Endometrium (tissue), 2 donors: ENCODE measurements at regions not wholly inside any gene's neighbourhood (a gene's known extent, or its start where the extent isn't known, plus 50 kb on each side); places are given as distances from the start of the nearest gene placed in this dataset.

ENCODE experiments used
- FAIRE-seq: peaks from 2 replicates; lab custom pipeline; 2012; peaks lifted over from hg19 to GRCh38; lab: Jason Lieb, UNC
- donor health status: control.
- donor health status: control.

DNA sequence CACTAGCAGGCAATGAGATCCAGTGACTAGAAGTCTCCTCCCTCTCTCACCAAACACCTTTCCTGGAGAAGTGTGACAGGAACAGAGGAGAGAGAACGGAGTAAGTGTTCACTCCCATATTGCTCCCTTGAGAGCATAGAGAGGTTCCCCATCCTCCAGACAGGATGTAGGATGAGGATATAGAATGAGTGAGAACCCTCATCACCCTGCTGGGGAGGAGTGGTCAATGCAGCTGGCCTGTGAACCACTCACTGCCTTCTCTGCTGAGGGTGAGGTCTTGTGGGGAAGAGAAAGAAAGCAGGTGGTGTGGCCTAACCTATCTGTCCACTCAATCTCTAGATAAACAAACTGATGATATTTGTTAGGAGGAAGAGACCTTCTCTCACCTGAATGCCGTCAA lies 386.6 kb downstream of the PCDH20 start:
- no peak for FAIRE-seq

DNA sequence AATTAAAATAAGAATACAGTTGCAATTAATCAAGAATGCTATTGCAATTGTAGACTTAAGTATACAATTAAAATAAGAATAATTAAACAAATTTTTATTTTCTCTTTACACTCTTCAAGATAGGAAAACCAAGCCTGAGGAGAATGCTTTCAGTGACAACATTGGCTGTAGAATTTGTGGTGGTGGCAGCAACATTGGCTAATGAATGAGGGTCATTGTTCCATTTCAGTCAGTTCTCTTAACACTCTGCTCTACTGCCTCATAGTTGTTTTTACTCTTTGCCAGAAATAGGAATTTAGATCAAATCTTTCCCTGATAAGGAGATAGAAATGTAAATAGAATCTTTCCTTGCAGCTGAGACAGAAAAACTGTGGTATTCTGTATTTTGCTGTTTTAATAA lies 391.6 kb downstream of the PCDH20 start:
- FAIRE-seq, result no peak

DNA sequence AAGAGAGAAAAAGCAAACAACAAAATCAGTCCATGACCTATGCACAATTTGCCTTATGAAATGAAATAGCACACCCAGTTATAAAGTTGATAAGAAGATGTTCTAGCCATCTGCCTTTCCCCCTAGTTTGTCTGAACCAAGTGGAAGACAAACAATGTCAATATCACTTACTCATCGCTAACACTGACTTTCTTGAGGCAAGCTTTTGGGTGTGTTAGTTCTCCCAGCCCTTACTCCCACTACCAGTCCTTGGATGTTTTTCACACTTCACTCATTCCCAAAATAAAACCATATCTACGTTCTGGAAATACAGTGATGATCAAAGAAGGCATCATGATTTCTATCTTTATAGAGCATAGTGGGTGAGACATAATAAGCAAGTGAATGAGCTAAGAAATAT lies 393.8 kb downstream of the PCDH20 start:
- FAIRE-seq, result no peak

DNA sequence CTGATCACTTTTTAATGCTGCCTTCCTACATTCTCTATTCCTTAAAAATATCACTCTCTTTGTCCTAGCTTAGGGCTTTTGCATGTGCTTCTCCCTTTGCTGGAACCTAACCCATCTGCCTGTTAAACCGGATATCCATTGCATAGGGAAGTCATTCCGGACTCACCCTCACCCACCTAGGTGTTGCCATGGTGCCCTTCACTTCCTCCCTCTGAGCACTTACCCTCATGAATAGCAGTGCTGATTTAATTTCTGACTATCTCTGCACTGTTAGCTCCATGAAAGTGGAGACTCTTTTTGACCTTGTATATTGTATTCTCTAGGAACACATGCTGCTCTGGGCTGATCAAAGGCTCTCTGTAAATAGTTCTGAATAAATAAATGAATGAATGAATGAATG lies 401.9 kb downstream of the PCDH20 start:
- FAIRE-seq, result no peak

DNA sequence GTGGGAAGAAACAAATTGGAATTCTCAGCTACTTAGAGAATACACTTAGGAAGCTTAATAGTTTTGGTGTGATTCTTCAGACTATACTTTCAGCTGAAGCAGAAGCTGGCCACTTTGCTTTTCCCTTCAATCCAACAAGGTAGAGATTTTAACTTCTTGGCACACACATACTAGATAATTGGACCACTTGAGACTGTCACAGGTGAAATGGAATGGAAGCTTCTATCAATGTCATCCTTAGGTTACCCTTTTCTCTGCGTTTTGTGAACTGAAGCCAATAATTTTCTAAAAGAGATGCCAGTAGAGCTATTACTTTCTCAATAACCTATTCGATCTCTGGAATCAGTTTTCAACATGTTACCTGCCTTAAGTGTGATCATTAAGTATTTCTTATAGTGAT lies 405.3 kb downstream of the PCDH20 start:
- no peak for FAIRE-seq

DNA sequence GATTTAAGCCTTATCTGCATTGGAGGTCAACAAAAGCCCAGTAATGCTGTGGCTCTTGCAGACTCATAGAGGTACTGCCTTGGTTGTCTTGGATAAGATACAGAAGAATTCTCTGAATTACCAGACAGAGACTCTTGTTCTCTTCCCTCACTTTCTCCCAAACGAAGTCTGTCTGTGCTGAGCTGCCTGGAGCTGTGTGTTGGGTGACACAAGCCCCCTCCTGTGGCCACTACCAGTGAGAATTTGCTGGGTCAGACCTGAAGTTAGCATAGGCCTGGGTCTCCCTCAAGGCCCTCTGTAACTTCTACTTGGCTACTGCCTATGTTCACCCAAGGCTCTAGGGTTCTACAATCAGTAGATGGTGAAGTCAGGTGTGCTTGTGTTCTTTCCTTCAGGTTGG lies 413.0 kb downstream of the PCDH20 start:
- no peak for FAIRE-seq

DNA sequence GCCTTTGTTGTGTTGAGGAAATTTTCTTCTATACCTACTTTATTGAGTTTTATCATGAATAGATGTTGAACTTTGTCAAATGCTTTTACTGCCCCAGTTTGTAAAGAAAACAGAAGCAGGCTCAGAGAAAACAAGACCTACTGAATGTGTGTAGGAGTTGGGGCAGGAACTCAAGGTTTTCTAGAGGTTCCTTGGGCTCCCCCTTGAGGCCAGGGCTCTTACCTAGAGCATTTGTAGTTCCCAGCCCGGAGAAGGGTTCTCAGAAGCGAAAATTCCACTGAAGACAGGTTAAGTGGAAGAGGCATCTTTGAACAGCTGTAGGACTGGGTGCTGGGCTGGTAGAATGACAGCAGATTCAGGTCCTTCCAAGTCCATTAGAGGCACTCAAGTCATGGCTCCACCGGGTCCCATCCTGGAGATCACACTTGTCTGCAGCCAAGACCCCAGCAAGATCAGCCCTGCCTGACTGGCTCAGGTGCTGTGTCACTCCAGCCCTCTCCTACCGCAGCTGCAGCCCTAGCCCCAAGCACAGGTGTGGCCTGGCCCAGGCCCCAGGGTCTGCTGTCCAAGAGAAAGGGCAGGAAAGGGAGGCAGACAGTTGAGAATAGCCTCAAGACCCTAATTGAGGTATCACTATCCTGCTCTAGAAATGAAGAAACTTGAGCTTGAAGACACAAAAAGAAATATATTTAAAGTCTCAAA lies 425.5 kb downstream of the PCDH20 start:
- FAIRE-seq, result no peak

DNA sequence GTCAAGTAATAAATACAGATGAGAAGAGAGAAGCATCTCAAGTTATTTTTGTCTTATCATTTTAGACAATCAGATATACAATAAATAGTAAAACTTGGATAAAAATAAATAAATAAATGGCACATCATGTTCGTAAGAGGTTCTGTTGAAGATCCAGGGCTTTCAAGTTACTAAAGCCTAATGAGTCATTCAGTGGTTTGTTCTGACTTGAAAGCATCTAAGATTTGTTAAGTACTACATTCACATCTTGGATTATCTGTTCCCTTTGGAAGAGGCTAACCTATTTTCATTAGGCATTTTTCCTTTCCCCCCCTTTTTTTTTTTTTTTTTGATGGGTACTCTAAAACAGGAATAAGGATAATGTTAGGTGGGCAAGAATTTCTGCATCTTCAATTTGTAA lies 429.3 kb downstream of the PCDH20 start:
- no peak for FAIRE-seq

DNA sequence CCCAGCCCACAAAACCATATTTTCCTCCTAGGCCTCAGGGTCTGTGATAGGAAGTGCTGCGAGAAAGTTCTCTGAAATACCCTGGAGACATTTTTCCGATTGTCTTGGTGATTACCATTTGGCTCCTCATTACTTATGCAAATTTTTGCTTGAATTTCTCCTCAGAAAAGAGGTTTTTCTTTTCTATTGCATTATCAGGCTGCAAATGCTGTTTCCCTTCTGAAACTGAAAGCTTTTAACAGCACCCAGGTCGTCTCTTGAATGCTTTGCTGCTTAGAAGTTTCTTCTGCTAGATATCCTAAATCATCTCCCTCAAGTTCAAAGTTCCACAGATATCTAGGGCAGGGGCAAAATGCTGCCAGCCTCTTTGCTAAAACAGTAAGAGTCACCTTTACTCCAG lies 434.2 kb downstream of the PCDH20 start:
- FAIRE-seq, result no peak

DNA sequence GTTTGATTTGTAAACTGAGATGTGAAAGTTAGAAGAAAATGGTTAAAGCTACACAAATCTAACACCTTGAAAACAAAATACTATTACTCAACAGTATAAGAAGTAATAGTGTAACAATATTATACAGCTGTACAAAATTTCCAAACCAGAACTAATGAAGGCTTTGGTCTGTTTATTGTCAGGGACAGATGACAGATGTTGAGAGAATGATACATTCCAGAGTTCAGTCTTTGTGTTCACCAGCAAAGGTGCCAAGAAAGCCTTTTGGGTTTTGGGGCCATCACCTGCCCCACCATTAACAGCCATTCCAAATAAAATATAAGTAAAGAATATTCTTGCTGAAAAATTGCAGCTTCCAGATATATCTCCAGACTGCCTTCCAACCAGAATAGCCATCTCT lies 439.3 kb downstream of the PCDH20 start:
- FAIRE-seq, result no peak

DNA sequence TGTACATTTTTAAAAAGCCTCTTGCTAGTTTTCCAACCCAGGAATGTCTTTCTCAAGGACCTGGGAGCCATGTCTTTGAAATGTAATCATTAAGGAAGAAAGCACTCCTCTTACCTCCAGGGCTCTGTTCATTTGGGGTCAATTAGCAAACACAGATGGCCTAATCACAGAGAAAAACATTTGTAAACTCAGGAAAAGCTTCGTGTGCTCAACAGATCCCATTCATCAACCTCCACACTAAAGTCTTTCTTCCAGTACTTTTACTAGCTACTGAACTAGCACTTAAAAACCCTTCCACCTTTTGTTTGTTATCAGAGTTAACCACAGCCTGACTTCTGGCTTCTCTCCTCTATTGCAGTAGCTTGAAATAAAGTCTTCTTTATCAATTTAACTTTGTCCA lies 441.4 kb downstream of the PCDH20 start:
- no peak for FAIRE-seq

DNA sequence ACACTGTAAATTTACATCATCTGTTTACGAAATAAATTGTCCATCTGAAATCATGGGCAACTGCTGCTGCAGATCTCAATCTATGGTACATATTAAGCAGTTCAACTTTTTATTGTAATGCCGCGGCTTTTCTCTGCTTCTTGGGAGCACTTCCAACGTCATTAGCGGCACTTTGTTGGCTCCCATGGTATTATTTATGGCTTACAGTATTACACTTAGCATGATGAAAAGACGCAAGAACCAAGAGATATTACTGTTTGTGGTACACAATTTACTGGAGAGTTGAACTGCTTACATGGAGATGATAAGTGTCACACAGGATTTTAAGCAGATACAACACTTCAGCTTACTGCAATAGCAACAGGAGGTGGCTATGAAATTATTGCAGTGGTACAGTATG lies 442.1 kb downstream of the PCDH20 start:
- no peak for FAIRE-seq

DNA sequence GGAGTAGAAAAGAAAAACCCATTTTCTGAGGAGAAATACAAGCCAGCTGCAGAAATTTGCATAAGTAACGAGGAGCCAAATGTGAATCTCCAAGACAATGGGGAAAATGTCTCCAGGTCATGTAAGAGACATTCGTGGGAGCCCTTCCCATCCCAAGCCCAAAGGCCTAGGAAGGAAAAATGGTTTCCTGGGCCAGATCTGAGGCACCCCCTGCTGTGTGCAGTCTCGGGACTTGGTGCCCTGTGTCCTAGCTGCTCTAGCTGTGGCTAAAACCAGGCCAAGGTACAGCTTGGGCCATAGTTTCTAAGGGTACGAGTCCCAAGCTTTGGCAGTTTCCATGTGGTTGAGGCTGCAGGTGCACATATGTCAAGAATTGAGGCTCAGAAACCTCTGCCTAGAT lies 444.9 kb downstream of the PCDH20 start:
- no peak for FAIRE-seq

DNA sequence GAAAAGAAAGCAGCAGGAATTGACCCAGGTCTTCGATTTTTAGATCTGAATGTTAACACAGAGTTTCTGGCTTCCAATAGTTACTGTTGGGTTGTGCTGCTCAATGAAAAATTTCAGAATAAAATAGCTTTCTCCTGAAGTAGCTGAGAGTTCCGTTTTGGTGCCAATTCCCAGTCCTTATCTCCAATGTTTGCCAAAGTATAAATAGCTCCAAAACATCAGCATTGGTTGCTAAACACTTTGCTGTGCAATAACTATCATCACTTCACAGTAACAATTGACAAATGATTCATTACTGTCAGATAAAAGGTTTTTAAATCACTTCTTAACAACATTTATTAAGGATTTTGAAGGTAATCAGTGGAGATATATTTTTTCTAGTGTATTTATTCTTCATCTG lies 446.0 kb downstream of the PCDH20 start:
- no peak for FAIRE-seq

DNA sequence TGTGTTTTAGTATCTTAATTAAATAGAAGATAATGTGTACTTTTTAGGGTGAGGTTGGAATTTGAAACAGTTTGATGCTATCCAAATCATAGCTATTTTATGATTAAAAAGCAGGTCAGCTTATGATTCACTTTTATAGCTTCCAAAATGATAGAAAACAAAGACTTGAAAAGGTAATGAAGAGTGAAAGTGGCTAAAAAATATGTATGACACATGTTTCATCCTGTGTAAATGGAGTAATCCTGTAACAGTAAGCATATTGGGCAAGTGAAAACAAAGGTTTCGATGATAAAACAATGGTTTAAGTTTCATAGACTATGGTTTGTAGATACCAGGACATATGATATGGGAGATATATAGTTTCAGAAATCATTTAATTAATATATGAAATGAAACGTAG lies 456.2 kb downstream of the PCDH20 start:
- FAIRE-seq, result no peak

DNA sequence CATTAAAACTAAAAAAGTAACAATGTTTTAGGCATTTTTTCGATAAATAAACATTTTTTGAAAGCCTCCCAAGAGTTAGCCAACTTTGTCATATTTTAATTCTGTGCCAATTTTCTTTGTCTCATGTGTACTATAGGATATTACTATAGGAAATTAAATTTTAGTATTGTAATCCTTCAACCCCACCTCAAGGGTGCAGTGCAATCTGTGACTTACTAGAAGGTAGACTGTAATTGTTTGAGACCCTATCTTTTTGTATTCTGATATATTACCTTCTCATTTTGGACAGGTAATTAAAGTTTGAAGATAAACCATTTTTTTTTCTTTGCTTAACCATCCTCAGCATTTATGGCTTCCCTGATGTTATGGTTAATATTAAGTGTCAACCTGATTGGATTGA lies 457.8 kb downstream of the PCDH20 start:
- FAIRE-seq, result no peak

DNA sequence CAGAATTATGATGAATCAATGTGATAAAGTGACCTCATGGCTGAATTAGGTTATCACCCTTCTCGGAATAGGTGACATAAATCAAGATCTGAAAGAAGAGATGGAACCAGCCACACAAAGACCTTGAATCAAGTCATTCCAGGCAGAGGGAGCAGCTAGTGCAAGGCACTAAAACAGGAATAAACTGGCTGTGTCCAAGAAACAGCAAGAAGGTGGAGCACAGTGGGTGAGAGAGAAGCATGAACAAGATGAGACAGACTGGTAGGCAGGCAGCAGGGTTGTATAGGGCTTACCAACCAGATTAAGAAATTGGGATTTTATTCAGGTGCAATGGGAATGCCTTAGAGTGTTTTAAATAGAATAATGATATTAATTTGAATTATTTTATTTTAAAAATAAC lies 470.3 kb downstream of the PCDH20 start:
- no peak for FAIRE-seq

DNA sequence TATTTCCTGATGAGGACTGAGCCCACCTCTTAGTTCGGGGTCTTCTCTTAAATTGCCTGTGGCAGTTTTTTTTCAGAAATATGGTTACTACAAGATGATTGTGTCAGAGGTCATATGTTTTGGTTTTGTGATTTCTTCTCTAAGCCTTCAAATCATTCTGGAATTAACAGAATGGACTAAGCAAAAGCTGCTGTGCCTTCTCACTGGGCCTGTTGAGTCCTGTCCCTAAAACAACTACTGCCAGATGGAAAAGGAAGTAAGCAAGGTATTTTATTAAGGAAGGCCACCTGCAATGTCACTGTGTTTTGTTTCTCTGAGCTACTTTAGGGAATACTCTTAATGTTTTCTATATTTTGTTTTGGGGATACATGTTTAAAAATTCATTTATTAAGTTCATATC lies 470.8 kb downstream of the PCDH20 start:
- FAIRE-seq, result no peak

DNA sequence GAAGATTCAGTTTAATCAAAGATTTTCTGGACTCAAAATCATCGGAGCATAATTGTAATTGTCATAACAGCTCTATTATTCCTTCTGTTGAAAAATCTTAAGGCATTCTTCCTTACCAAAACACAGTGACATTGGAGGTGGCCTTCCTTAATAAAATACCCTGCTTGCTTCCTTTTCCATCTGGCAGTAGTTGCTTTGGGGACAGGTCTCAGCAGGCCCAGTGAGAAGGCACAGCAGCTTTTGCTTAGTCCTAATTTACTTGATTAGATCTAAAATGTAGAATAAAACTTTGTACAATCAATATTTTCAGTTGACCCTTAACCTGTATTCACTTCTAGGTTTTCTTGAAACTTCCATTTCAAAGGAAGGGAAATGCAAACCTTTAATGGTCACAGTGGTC lies 471.6 kb downstream of the PCDH20 start:
- no peak for FAIRE-seq

DNA sequence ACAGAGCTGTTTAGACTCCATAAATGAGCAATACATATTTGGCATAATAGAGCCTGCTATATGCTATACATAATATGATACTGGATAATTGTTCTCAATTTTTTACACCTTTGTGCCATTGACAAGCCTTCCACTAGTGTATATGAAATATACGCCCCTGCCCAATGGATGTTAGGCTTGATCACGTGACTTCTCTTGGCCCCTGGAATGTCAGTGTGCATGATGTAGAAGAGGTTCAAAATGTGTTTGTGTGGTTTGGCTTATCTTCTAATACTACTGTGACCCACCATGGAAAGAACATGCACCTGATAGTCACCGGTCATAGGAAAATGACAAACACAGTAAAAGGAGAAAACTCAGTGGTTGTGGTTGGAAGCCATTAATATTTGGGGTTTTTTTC lies 479.4 kb downstream of the PCDH20 start:
- FAIRE-seq, result no peak

DNA sequence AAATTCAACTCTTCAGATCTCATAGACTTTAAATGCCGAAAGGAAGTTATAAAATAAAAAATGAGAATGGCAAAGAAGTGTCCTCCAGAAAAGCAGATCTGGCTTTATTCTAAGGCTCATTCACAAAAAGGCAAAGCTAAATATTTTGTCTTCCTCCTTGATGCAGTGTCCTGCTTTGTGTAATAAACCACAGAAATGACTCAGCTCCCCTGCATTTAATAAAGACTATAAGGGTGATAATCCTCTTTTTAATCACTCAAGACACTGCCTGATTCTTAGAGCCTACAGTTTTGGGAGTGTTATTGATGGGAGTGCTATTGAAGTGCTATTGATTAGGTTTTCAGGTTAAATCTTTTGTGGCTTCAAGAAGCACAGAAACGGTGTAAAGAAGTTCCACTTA lies 482.0 kb downstream of the PCDH20 start:
- FAIRE-seq, result no peak

DNA sequence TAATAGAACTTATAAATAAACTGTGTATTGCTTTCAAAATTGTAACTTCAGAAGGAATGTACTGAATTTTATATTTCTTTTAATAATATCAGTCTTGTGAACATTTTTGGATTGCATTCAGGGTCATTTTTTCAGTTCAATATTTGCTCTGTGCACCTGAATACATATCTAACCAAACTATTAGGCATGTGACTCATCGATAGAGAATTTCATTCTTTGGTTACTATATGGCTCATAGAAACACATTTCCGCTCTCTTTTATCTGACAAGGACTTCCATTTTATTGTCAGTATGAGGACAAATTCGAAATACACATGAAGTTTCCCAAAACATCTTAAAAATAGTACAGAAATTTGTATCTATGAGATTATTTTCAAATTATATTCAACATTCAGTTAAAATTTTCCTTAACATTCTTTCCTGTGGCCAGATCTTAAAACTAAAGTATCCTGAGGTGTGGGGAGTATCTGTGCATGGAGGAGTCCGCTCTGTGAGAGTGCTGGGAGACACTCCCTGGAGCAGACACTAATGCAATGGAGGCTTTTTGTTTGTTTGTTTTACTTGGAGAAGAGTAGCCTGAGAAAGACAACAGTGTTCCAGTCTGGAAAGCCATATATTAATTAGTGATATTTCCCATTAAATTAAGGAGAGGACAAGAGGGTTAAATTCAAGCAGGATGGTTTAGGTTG lies 483.6 kb downstream of the PCDH20 start:
- FAIRE-seq, result no peak

DNA sequence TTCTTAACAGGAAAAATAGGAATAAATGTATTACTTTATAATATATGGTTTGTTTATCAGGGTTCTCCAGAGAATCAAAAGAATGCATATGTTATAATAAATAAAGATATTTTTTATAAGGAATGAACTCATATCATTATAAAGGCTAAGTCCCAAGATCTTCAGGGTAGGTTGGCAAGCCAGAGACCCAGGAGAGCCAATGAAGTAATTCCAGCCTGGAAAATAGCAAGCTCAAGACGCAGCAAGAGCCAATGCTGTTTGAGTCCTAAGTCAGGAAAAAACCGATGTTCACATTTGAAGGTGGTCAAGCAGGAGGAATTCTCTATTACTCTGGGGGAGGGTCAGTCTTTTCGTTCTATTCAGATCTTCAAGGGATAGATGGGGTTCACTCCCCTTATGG lies 490.0 kb downstream of the PCDH20 start:
- FAIRE-seq, result no peak

DNA sequence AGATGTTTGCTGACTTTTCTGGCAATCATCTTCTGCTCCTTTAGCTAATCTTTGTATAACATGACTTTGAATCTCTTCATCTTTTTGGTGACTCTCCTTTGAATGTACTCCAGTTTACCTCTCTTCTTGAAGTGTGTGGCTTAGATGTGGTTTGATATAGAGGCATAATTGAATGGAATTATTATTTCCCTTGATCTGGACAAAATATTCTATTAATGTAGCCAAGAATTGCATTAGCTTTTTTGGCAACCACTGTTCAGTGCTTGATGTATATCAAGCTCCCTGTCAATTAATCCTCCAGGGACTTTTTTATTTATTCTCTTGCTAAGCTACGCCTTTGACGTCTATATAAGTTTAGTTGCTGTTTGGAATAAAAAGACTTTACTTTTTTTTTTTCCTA lies 490.8 kb downstream of the PCDH20 start:
- FAIRE-seq, result no peak
